H1 (cell line): ENCODE measurements at regions not wholly inside any gene's neighbourhood (a gene's known extent, or its start where the extent isn't known, plus 50 kb on each side); places are given as distances from the start of the nearest gene placed in this dataset.
A peak's percentile ranks its signal among the peaks of the same experiment; 100 is the strongest.

ENCODE experiments used
- CTCF ChIA-PET: fragments of 300-600 bp; sonication (Branson Sonifier 250); formaldehyde crosslinking; loops from one replicate; lab custom pipeline; 2021; ENCODE audit not compliant: partially characterized antibody; lab: Charles Lee
- POLR2A ChIA-PET: fragments of 300-600 bp; sonication (Branson Sonifier 250); formaldehyde crosslinking; loops from one replicate; lab custom pipeline; 2021; ENCODE audit warnings: inconsistent platforms; ENCODE audit not compliant: partially characterized antibody; lab: Charles Lee
- DNase-seq, 2 experiments: peaks; one replicate each; pipeline versions ENCODE4 v3.0.0 to v3.0.0-alpha.2; 2010 to 2022; ENCODE audit warnings: low spot score in 2 of 2, low read depth in 1 of 2, mixed read lengths in 1 of 2
- FAIRE-seq: peaks from 2 replicates; lab custom pipeline; 2011; peaks lifted over from hg19 to GRCh38; lab: Jason Lieb, UNC
- H2AFZ ChIP-seq: 2 replicates; pipeline ENCODE4 v1.8.1; 2012; ENCODE audit warnings: low read length, inconsistent platforms
- H2AK5ac ChIP-seq: 2 replicates; pipeline ENCODE4 v1.6.1; 2013; ENCODE audit warnings: low read depth, low read length
- H2BK120ac ChIP-seq: replicated peaks from 2 replicates; pipeline ENCODE3; 2013; ENCODE audit warnings: low read depth, low read length, inconsistent platforms
- H2BK12ac ChIP-seq: 2 replicates; pipeline ENCODE4 v1.6.1; 2013; ENCODE audit warnings: low read depth, low read length
- H2BK15ac ChIP-seq: 2 replicates; pipeline ENCODE4 v1.6.1; 2013; ENCODE audit warnings: low read length
- H2BK20ac ChIP-seq: 2 replicates; pipeline ENCODE4 v1.6.1; 2013; ENCODE audit warnings: low read length
- H2BK5ac ChIP-seq: 2 replicates; pipeline ENCODE4 v1.6.1; 2013; ENCODE audit warnings: low read depth, low read length
- H3K14ac ChIP-seq: 2 replicates; pipeline ENCODE4 v1.6.1; 2013; ENCODE audit warnings: inconsistent platforms; ENCODE audit not compliant: insufficient read length
- H3K18ac ChIP-seq: 2 replicates; pipeline ENCODE4 v1.6.1; 2013; ENCODE audit warnings: low read length; ENCODE audit errors: extremely low read depth
- H3K23ac ChIP-seq: 2 replicates; pipeline ENCODE4 v1.6.1; 2013; ENCODE audit warnings: inconsistent platforms; ENCODE audit not compliant: insufficient read length
- H3K23me2 ChIP-seq: 2 replicates; pipeline ENCODE4 v1.6.1; 2013; ENCODE audit warnings: low read depth, low read length
- H3K27ac ChIP-seq: 2 replicates; pipeline ENCODE4 v1.6.1; 2011; ENCODE audit warnings: low read depth, low read length, inconsistent platforms
- H3K27me3 ChIP-seq, 4 experiments: replicated peaks in 1 of 4; 1 replicate in 1 of 4; 2 replicates in 3 of 4; pipeline versions ENCODE4 v1.6.1 to v1.8.1; 2011 to 2013; ENCODE audit warnings: low read length in 3 of 4, mild to moderate bottlenecking in 3 of 4, inconsistent platforms in 2 of 4, mixed read lengths in 2 of 4, moderate library complexity in 1 of 4; ENCODE audit not compliant: control insufficient read depth in 3 of 4, insufficient read depth in 3 of 4; ENCODE audit errors: extremely low read depth in 1 of 4
- H3K36me3 ChIP-seq, 4 experiments: 2 replicates each; pipeline versions ENCODE4 v1.6.1 to v1.8.1; 2011 to 2013; ENCODE audit warnings: mild to moderate bottlenecking in 4 of 4, low read length in 3 of 4, moderate library complexity in 2 of 4, control low read depth in 1 of 4, inconsistent platforms in 1 of 4; ENCODE audit not compliant: insufficient read depth in 4 of 4, control insufficient read depth in 2 of 4
- H3K4ac ChIP-seq: replicated peaks from 2 replicates; pipeline ENCODE3; 2013; ENCODE audit warnings: low read length, low read depth, mixed read lengths, inconsistent platforms; ENCODE audit not compliant: insufficient read length
- H3K4me1 ChIP-seq, 4 experiments: replicated peaks in 1 of 4; 1 replicate in 1 of 4; 2 replicates in 3 of 4; pipeline versions ENCODE4 v1.6.1 to v1.8.1; 2011 to 2013; ENCODE audit warnings: low read length in 3 of 4, inconsistent platforms in 2 of 4, mixed read lengths in 1 of 4; ENCODE audit not compliant: insufficient read depth in 4 of 4, control insufficient read depth in 3 of 4
- H3K4me2 ChIP-seq, 2 experiments: 2 replicates each; pipeline versions ENCODE4 v1.6.1 to v1.8.1; 2011 to 2013; ENCODE audit warnings: low read depth in 2 of 2, low read length in 2 of 2, control low read depth in 1 of 2, inconsistent platforms in 1 of 2, mild to moderate bottlenecking in 1 of 2; ENCODE audit not compliant: insufficient read depth in 1 of 2
- H3K4me3 ChIP-seq, 4 experiments: fragments of 200-600, 300-600 bp in 1 of 4; sonication (generic), shearing (Covaris generic), sonication (Bioruptor Twin) in 1 of 4; 2 replicates each; pipeline versions ENCODE4 v1.5.1 to v1.8.1; 2011 to 2016; ENCODE audit warnings: low read length in 4 of 4, low read depth in 3 of 4, control low read depth in 2 of 4, inconsistent platforms in 2 of 4, mild to moderate bottlenecking in 2 of 4, mixed read lengths in 1 of 4, moderate library complexity in 1 of 4; ENCODE audit not compliant: insufficient read depth in 2 of 4; ENCODE audit errors: extremely low read depth in 1 of 4
- H3K56ac ChIP-seq: replicated peaks from 2 replicates; pipeline ENCODE3; 2013; ENCODE audit warnings: low read depth, mild to moderate bottlenecking, mixed read lengths, low read length, inconsistent platforms; ENCODE audit not compliant: insufficient read length
- H3K79me1 ChIP-seq: 2 replicates; pipeline ENCODE4 v1.6.1; 2013; ENCODE audit warnings: low read depth, low read length, control low read depth
- H3K79me2 ChIP-seq, 2 experiments: 2 replicates each; pipeline versions ENCODE4 v1.6.1 to v1.8.1; 2012 to 2013; ENCODE audit warnings: low read length in 2 of 2, mild to moderate bottlenecking in 2 of 2, inconsistent platforms in 1 of 2; ENCODE audit not compliant: insufficient read depth in 2 of 2, control insufficient read depth in 1 of 2
- H3K9ac ChIP-seq, 4 experiments: replicated peaks in 1 of 4; 1 replicate in 1 of 4; 2 replicates in 3 of 4; pipeline versions ENCODE4 v1.6.1 to v1.8.1; 2011 to 2013; ENCODE audit warnings: low read depth in 3 of 4, low read length in 3 of 4, control low read depth in 2 of 4, mild to moderate bottlenecking in 2 of 4, moderate library complexity in 2 of 4, inconsistent platforms in 1 of 4; ENCODE audit errors: extremely low read depth in 1 of 4
- H3K9me3 ChIP-seq, 2 experiments: 2 replicates each; pipeline versions ENCODE4 v1.6.1 to v1.8.1; 2012 to 2013; ENCODE audit warnings: mild to moderate bottlenecking in 2 of 2, moderate library complexity in 2 of 2, control low read depth in 1 of 2, inconsistent platforms in 1 of 2, low read depth in 1 of 2, low read length in 1 of 2, mixed read lengths in 1 of 2; ENCODE audit not compliant: insufficient read depth in 2 of 2
- H4K20me1 ChIP-seq, 2 experiments: replicated peaks in 1 of 2; 2 replicates each; pipeline versions ENCODE3 to v1.8.1; 2011 to 2013; ENCODE audit warnings: inconsistent platforms in 2 of 2, low read length in 2 of 2, mild to moderate bottlenecking in 1 of 2; ENCODE audit not compliant: insufficient read depth in 2 of 2, control insufficient read depth in 1 of 2
- H4K5ac ChIP-seq: 2 replicates; pipeline ENCODE4 v1.6.1; 2013; ENCODE audit warnings: low read length, low read depth, mixed read lengths, inconsistent platforms; ENCODE audit not compliant: insufficient read length
- H4K8ac ChIP-seq: 2 replicates; pipeline ENCODE4 v1.8.0; 2013; ENCODE audit warnings: mild to moderate bottlenecking, moderate library complexity, low read length, inconsistent platforms; ENCODE audit not compliant: insufficient read depth; ENCODE audit errors: extremely low read depth
- H4K91ac ChIP-seq: replicated peaks from 2 replicates; pipeline ENCODE3; 2013; ENCODE audit warnings: low read length, mixed read lengths, inconsistent platforms; ENCODE audit not compliant: insufficient read length
- ATF2 ChIP-seq: IDR thresholded peaks from 2 replicates; pipeline ENCODE4 v1.6.1; 2012; ENCODE audit warnings: low read length, inconsistent platforms
- BCL11A ChIP-seq, 2 experiments: IDR thresholded peaks; one replicate each; pipeline ENCODE4 v1.6.1; 2011; ENCODE audit warnings: low read depth in 2 of 2, low read length in 2 of 2, mild to moderate bottlenecking in 2 of 2
- CTBP2 ChIP-seq: IDR thresholded peaks from 2 replicates; pipeline ENCODE4 v1.7.0; 2011; ENCODE audit warnings: borderline replicate concordance, mild to moderate bottlenecking, moderate library complexity, mixed read lengths, low read length; ENCODE audit not compliant: insufficient read depth, insufficient read length
- EZH2 ChIP-seq: fragments of 200-600 bp; sonication (generic); IDR thresholded peaks from 2 replicates; pipeline ENCODE4 v1.7.1; 2012; ENCODE audit warnings: low read depth, mild to moderate bottlenecking, moderate library complexity, low read length, inconsistent platforms; ENCODE audit not compliant: severe bottlenecking
- JUND ChIP-seq: IDR thresholded peaks from 2 replicates; pipeline ENCODE4 v1.6.1; 2011; ENCODE audit warnings: mild to moderate bottlenecking, improper control_type of control experiment, low read length
- KDM4A ChIP-seq: IDR thresholded peaks from one replicate; pipeline ENCODE4 v1.7.1; 2012; ENCODE audit warnings: low read depth, mild to moderate bottlenecking, moderate library complexity, low read length, inconsistent platforms; ENCODE audit not compliant: severe bottlenecking
- KDM5A ChIP-seq: fragments of 200-600 bp; IDR thresholded peaks from 2 replicates; pipeline ENCODE4 v1.7.1; 2012; ENCODE audit warnings: mild to moderate bottlenecking, low read length, inconsistent platforms, mixed read lengths
- POLR2AphosphoS5 ChIP-seq: IDR thresholded peaks from 2 replicates; pipeline ENCODE4 v1.6.1; 2011; ENCODE audit warnings: low read depth, low read length
- RXRA ChIP-seq: IDR thresholded peaks from 2 replicates; pipeline ENCODE4 v1.6.1; 2011; ENCODE audit warnings: low read depth, mild to moderate bottlenecking, low read length, moderate library complexity; ENCODE audit not compliant: insufficient read depth
- TAF7 ChIP-seq: optimal IDR thresholded peaks from 2 replicates; pipeline ENCODE3; 2011; ENCODE audit warnings: low read depth, mild to moderate bottlenecking, inconsistent platforms, low read length, moderate library complexity, borderline replicate concordance
- YY1 ChIP-seq: IDR thresholded peaks from 2 replicates; pipeline ENCODE4 v1.6.1; 2011; ENCODE audit warnings: low read depth, mild to moderate bottlenecking, low read length
- WGBS, 2 experiments: shearing (Covaris generic) in 1 of 2; methylation state at CpG; one replicate each; pipeline versions ENCODE4 v1.1.6 to v1.1.7; 2013 to 2015; ENCODE audit warnings: low lambda C conversion rate in 2 of 2, mixed read lengths in 2 of 2, inconsistent platforms in 1 of 2, low coverage in 1 of 2, missing lambda C conversion rate in 1 of 2; ENCODE audit not compliant: insufficient replicate concordance in 2 of 2, insufficient coverage in 1 of 2, insufficient read length in 1 of 2; ENCODE audit errors: extremely low coverage in 1 of 2, missing lambda C conversion rate in 1 of 2; 5-methylcytosine and 5-hydroxymethylcytosine counted together
- TF ChIP-seq, protein P1 (sequence below): IDR thresholded peaks from 2 replicates; pipeline ENCODE4 v1.6.1; 2012; ENCODE audit warnings: inconsistent platforms

- H3K23me2 ChIP-seq = no peaks in the 10 kb centered on the region; the same call in 1 of the 2 replicates
- 80% methylated on average over 3 of the region's 3 CpGs; no CpG with 5 or more reads in 1 of the 2 experiments for WGBS, 2 experiments
- H3K9me3 ChIP-seq = no peaks in the 10 kb centered on the region
- no peak overlapping the region for H3K4me3 ChIP-seq
- H3K79me2 ChIP-seq = no peaks in the 10 kb centered on the region
- H2BK12ac ChIP-seq = no peak overlapping the region
- DNase-seq = peak in 1 of 2 experiments; percentile 29
- H4K20me1 ChIP-seq = no peaks in the 10 kb centered on the region
- no peak overlapping the region for H2BK5ac ChIP-seq
- no peak overlapping the region for H3K23ac ChIP-seq
- no peak overlapping the region for H3K18ac ChIP-seq
- peaks cover 0 to under 1% (median 0%) of the 10 kb centered on the region in 4 experiments; a peak in 1 of 7 replicates for H3K4me1 ChIP-seq
- no peak overlapping the region for H4K5ac ChIP-seq
- H3K79me1 ChIP-seq = no peaks in the 10 kb centered on the region
- no peak overlapping the region for H3K14ac ChIP-seq
- no peak overlapping the region for H4K91ac ChIP-seq
- no peak overlapping the region for H3K27ac ChIP-seq
- no peak for FAIRE-seq
- no peak overlapping the region for H2BK120ac ChIP-seq
- no peak overlapping the region for H3K4me2 ChIP-seq
- no peak overlapping the region for H2BK15ac ChIP-seq
- H3K36me3 ChIP-seq = no peaks in the 10 kb centered on the region
- no peak overlapping the region for H4K8ac ChIP-seq
- no peak overlapping the region for H2AK5ac ChIP-seq
- H3K56ac ChIP-seq = no peak overlapping the region
- no peak overlapping the region for H2BK20ac ChIP-seq
- no peak overlapping the region for H3K4ac ChIP-seq
- ChIA-PET POLR2A (no interaction called here), CTCF (interaction anchor here (1.0 to 1.1 kb wide), 2 partner anchors 12 to 33 kb away, joined by 3 to 5 read pairs; no protein-coding TSS in a partner anchor)
- no peak overlapping the region for H2AFZ ChIP-seq
- no peaks in the 10 kb centered on the region for H3K27me3 ChIP-seq
- no peak overlapping the region for H3K9ac ChIP-seq
- TF ChIP-seq TAF7 = no peak
- no peak for TF ChIP-seq KDM5A
- TF ChIP-seq RXRA = no peak
- TF ChIP-seq BCL11A (IDR thresholded peaks at IDR 0.05; ENCODE audit: low read depth in 2 of 2, low read length in 2 of 2) = no peak
- no peak for TF ChIP-seq EZH2
- TF ChIP-seq, protein P1, sequence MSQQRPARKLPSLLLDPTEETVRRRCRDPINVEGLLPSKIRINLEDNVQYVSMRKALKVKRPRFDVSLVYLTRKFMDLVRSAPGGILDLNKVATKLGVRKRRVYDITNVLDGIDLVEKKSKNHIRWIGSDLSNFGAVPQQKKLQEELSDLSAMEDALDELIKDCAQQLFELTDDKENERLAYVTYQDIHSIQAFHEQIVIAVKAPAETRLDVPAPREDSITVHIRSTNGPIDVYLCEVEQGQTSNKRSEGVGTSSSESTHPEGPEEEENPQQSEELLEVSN = no peak
- no peak for TF ChIP-seq YY1
- no peak for TF ChIP-seq ATF2
- no peak for TF ChIP-seq POLR2AphosphoS5
- TF ChIP-seq CTBP2 = no peak
- TF ChIP-seq JUND = no peak
- TF ChIP-seq KDM4A = no peak
These were observed 570.6 kb downstream of the INSC start for GRCh38 chr11:15685306-15685705.
